ENCODE measurements at regions not wholly inside any gene's neighbourhood (a gene's known extent, or its start where the extent isn't known, plus 50 kb on each side); places are given as distances from the start of the nearest gene placed in this dataset.

- TF ChIP-seq POLR2A (IDR thresholded peaks at IDR 0.05) (no peak), CTCF (IDR thresholded peaks at IDR 0.05) (no peak), POLR2AphosphoS5 (IDR thresholded peaks at IDR 0.05) (no peak)
Observed at GRCh38 chr13:94917824-94918223, 205.5 kb upstream of the SOX21 start.

Measured in prostate gland (tissue), 2 donors.